ENCODE measurements at regions not wholly inside any gene's neighbourhood (a gene's known extent, or its start where the extent isn't known, plus 50 kb on each side); places are given as distances from the start of the nearest gene placed in this dataset.

DNA sequence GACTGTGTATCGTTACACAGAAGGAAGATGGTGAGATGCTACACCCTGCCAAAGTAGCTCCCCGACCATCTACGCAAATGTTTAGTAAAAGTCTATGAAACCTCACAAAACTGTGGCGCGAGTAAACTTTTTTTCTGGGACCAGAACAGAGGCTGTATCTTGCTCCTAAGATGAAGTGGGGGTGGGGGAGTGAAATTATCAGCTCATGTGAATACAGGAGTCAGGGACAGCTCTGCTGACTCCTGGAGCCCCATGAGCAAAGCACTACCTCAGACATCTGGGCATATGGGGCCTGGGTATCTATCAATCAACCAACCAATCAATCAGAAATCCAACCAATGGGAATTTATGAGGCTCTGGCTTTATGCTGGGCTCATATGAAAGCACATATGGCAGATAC, 138.6 kb upstream of the RANBP3L start:
- no peak overlapping the region for H3K4me3 ChIP-seq (ENCODE audit: low read depth, low read length)
- no peak for DNase-seq (ENCODE audit: low read depth)
- TF ChIP-seq, protein P1, sequence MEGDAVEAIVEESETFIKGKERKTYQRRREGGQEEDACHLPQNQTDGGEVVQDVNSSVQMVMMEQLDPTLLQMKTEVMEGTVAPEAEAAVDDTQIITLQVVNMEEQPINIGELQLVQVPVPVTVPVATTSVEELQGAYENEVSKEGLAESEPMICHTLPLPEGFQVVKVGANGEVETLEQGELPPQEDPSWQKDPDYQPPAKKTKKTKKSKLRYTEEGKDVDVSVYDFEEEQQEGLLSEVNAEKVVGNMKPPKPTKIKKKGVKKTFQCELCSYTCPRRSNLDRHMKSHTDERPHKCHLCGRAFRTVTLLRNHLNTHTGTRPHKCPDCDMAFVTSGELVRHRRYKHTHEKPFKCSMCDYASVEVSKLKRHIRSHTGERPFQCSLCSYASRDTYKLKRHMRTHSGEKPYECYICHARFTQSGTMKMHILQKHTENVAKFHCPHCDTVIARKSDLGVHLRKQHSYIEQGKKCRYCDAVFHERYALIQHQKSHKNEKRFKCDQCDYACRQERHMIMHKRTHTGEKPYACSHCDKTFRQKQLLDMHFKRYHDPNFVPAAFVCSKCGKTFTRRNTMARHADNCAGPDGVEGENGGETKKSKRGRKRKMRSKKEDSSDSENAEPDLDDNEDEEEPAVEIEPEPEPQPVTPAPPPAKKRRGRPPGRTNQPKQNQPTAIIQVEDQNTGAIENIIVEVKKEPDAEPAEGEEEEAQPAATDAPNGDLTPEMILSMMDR (IDR thresholded peaks at IDR 0.05; ENCODE audit: low read depth, low read length, missing control alignments): no peak

DNA sequence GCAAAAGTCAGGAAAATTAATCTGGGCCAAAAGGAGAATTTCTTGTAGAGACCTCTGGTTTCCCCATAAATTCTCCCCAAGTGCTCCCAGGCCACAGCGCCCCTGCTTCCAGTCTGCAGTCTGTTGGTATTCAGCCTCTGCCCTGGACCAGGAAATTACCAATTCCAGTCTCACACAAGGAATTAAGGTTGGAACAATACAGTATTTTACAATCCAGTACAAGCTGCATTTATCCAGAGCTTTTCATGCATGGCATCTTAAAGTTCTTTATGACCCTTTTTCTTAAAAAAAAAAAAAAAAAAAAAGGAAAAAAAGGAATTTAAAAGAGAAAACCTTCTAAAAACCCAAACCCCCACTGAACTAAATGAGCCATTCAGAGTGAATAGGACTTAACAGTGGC, 139.6 kb upstream of the RANBP3L start:
- TF ChIP-seq, protein P1 (IDR thresholded peaks at IDR 0.05; ENCODE audit: low read depth, low read length, missing control alignments): no peak
- DNase-seq (ENCODE audit: low read depth): no peak
- no peak overlapping the region for H3K4me3 ChIP-seq (ENCODE audit: low read depth, low read length)

DNA sequence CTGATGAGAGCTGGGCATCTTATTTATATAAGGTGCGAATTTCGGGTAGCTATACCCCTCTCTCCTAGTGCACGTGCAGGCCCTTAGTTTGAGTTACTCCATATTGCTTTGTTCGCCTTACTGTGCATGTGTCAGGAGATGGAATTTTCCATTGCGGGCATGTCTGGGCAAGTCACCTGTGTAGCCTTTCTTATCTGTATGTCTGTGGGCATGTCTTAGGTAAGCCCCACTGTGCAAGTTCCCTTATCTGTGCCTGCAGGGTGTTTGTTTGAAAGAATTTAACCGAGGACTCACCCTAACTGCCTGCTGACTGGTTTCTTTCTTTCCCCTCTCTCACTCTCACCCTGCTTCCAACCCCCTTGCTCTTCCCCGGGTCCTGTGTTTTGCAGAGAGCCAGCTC, 140.7 kb upstream of the RANBP3L start:
- no peak for DNase-seq (ENCODE audit: low read depth)
- H3K4me3 ChIP-seq (ENCODE audit: low read depth, low read length): no peak overlapping the region
- TF ChIP-seq, protein P1 (IDR thresholded peaks at IDR 0.05; ENCODE audit: low read depth, low read length, missing control alignments): no peak

DNA sequence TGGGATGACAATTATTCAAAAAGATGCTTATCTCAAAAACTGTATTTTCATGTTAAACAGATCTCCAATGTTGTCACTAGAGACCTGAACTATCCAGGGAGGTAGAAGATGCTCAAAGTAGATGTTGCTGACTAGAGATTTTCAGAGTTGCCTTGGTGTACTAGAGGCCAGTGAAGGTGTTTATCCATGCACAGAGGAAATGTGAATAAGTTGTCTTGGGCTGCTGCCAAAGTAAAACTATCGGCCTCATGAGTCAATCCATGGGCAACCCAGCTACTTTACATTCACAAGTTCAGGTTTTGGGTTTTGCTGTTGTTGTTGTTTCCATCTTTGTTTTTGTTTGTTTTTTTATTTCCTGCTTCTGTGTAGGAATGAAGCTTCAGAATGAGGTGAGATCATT, 141.1 kb upstream of the RANBP3L start:
- DNase-seq (ENCODE audit: low read depth): no peak
- H3K4me3 ChIP-seq (ENCODE audit: low read depth, low read length): no peak overlapping the region
- TF ChIP-seq, protein P1 (IDR thresholded peaks at IDR 0.05; ENCODE audit: low read depth, low read length, missing control alignments): no peak

DNA sequence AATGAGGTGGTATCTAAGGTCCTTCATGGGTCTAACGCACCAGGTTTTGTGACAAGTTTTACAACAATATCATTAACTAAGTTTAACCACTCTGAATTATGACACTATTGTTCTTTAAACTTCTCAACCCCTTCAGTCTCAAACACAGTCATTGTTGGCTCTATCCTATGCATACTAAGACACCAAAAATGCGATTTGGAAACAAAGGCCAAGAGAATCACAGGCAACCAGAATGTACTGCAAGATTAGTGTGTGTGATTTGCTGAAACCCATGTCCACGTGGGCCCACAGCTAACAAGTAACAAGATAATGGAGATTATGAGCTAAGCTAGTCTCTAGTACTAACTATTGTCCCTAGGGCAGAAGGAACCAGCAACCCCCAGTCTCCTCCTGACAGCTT, 142.2 kb upstream of the RANBP3L start:
- TF ChIP-seq, protein P1 (IDR thresholded peaks at IDR 0.05; ENCODE audit: low read depth, low read length, missing control alignments): no peak
- DNase-seq (ENCODE audit: low read depth): no peak

DNA sequence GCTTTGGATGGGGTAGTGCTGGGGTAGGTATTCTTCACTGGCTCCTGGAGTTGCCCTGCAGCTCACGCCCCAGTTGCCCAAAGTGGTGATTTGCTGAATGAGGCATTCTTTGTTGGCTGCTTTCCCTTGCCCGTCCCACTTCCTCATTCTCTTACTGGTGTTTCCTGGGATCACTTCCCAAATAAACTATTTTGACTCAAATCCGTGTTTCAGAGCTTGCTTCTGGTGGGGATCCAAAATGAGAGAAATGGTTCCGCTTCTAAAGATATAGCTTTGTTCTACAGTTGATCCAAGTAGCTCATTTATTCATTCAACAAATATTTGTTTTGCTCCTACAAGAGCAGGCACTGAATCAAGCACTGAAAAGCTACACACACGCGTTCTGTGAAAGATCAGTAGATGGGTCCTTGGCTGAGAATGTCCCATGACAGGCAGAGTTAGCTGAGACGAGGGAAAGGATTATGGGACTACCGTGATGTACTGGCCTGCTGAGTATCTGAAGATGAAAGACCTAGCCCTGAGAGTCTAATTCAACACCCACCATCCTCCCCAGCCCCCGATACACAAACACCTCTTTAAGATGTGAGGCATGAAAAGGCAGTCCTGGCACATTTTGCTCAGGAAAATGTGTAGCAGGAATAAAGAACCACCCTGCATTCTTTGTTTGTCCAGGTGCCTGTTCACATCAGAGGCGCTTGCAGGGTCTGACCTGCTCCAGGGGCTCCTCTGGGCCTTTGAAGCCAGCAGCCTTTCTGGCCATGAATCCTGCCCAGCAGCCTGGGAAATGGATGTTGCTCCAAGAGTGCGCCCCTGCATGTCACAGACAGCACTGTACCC, 143.1 kb upstream of the RANBP3L start:
- H3K4me3 ChIP-seq (ENCODE audit: low read depth, low read length): no peak overlapping the region
- TF ChIP-seq, protein P1 (IDR thresholded peaks at IDR 0.05; ENCODE audit: low read depth, low read length, missing control alignments): no peak
- DNase-seq (ENCODE audit: low read depth): no peak

More for the DNA sequence above, 142.2 kb upstream of the RANBP3L start:
- H3K4me3 ChIP-seq (ENCODE audit: low read depth, low read length): no peak overlapping the region

DNA sequence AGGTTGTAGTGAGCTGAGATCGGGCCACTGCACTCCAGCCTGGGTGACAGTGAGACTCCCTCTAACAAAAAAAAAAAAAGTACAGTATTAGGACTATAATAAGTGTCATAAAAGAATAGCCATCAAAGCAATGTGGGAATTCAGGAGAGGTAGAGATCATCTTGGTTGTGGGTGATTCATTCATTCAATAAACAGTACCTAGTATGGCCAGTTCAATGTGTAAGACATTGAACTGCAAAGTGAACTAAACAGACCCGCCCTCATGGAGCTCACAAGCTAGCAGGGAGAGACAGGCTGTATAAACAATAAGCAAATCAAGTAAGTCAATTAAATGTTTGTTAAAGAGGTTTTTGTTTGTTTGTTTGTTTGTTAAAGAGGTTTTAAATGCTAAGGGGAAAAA, 146.1 kb upstream of the RANBP3L start:
- H3K4me3 ChIP-seq (ENCODE audit: low read depth, low read length): no peak overlapping the region
- TF ChIP-seq, protein P1 (IDR thresholded peaks at IDR 0.05; ENCODE audit: low read depth, low read length, missing control alignments): no peak
- no peak for DNase-seq (ENCODE audit: low read depth)

Data from GM12864 (cell line).